Neural cell (in vitro differentiated cells): ENCODE measurements at regions not wholly inside any gene's neighbourhood (a gene's known extent, or its start where the extent isn't known, plus 50 kb on each side); places are given as distances from the start of the nearest gene placed in this dataset.

Source experiments
- H2AFZ ChIP-seq: fragments of 200-600, 300-800 bp; sonication (generic), shearing (Covaris generic); 2 replicates; pipeline ENCODE4 v1.6.0; 2014; ENCODE audit warnings: low read depth, mild to moderate bottlenecking, antibody characterized with exemption, low read length, moderate library complexity
- H3F3A ChIP-seq: fragments of 200-600 bp; shearing (Covaris generic); 2 replicates; pipeline ENCODE4 v1.6.1; 2016; ENCODE audit warnings: mild to moderate bottlenecking, moderate library complexity, mixed read lengths, antibody characterized with exemption, low read length; ENCODE audit not compliant: insufficient read depth, poor library complexity, severe bottlenecking
- H3K27ac ChIP-seq: fragments of 200-600, 300-800 bp; sonication (generic), shearing (Covaris generic); 2 replicates; pipeline ENCODE4 v1.5.1; 2014; ENCODE audit warnings: mild to moderate bottlenecking, low read length, moderate library complexity
- H3K27me3 ChIP-seq: fragments of 300-800, 200-600 bp; sonication (generic), shearing (Covaris generic); 2 replicates; pipeline ENCODE4 v1.6.0; 2014; ENCODE audit warnings: mild to moderate bottlenecking, low read depth, low read length, moderate library complexity; ENCODE audit not compliant: insufficient read depth
- H3K36me3 ChIP-seq: fragments of 300-800, 200-600 bp; sonication (generic), shearing (Covaris generic); 2 replicates; pipeline ENCODE4 v1.5.1; 2014; ENCODE audit warnings: mild to moderate bottlenecking, antibody characterized with exemption, low read length, moderate library complexity; ENCODE audit not compliant: insufficient read depth
- H3K4me2 ChIP-seq: fragments of 300-800, 200-600 bp; sonication (generic), shearing (Covaris generic); 2 replicates; pipeline ENCODE4 v1.6.0; 2014; ENCODE audit warnings: mild to moderate bottlenecking, low read length
- H3K4me3 ChIP-seq: fragments of 300-800, 200-600 bp; sonication (generic), shearing (Covaris generic); 2 replicates; pipeline ENCODE4 v1.5.1; 2014; ENCODE audit warnings: mild to moderate bottlenecking, low read length, moderate library complexity
- H3K79me2 ChIP-seq: fragments of 200-600 bp; shearing (Covaris generic); replicated peaks from 2 replicates; pipeline ENCODE4 v1.6.0; 2014; ENCODE audit warnings: mild to moderate bottlenecking, low read length, moderate library complexity; ENCODE audit not compliant: insufficient read depth
- H3K9ac ChIP-seq: fragments of 300-800, 200-600 bp; sonication (generic), shearing (Covaris generic); 2 replicates; pipeline ENCODE4 v1.6.1; 2016; ENCODE audit warnings: mild to moderate bottlenecking, low read length, mixed read lengths
- H3K9me2 ChIP-seq: fragments of 200-600 bp; shearing (Covaris generic); 2 replicates; pipeline ENCODE4 v1.6.1; 2016; ENCODE audit warnings: mild to moderate bottlenecking, low read length, mixed read lengths; ENCODE audit not compliant: insufficient read depth
- H3K9me3 ChIP-seq: fragments of 200-600, 300-800 bp; sonication (generic), shearing (Covaris generic); 2 replicates; pipeline ENCODE4 v1.6.1; 2016; ENCODE audit warnings: mild to moderate bottlenecking, mixed run types, low read length, moderate library complexity, mixed read lengths
- H4K20me1 ChIP-seq: fragments of 200-600 bp; shearing (Covaris generic); 2 replicates; pipeline ENCODE4 v1.6.1; 2016; ENCODE audit warnings: mild to moderate bottlenecking, mixed run types; ENCODE audit not compliant: insufficient read depth
- EP300 ChIP-seq: fragments of 450-650 bp; conservative IDR thresholded peaks from 2 replicates; pipeline ENCODE4 v1.6.1; 2014; ENCODE audit warnings: antibody characterized with exemption, mild to moderate bottlenecking, moderate library complexity; ENCODE audit not compliant: poor library complexity, severe bottlenecking
- EZH2 ChIP-seq: fragments of 200-600, 300-800 bp; shearing (Covaris generic), sonication (generic); IDR thresholded peaks from 2 replicates; pipeline ENCODE4 v1.6.1; 2014; ENCODE audit warnings: antibody characterized with exemption, low read length, borderline replicate concordance, mild to moderate bottlenecking; ENCODE audit not compliant: insufficient read depth, poor library complexity, severe bottlenecking
- MXI1 ChIP-seq: fragments of 450-650 bp; conservative IDR thresholded peaks from 2 replicates; pipeline ENCODE4 v1.6.1; 2014; ENCODE audit warnings: antibody characterized with exemption, mild to moderate bottlenecking; ENCODE audit not compliant: poor library complexity, severe bottlenecking
- POLR2AphosphoS5 ChIP-seq: IDR thresholded peaks from 2 replicates; pipeline ENCODE4 v1.6.1; 2012
- RAD21 ChIP-seq: fragments of 450-650 bp; conservative IDR thresholded peaks from 2 replicates; pipeline ENCODE4 v1.6.1; 2014; ENCODE audit warnings: antibody characterized with exemption, mild to moderate bottlenecking, moderate library complexity
- SMC3 ChIP-seq: fragments of 450-650 bp; conservative IDR thresholded peaks from 2 replicates; pipeline ENCODE4 v1.6.1; 2014; ENCODE audit warnings: antibody characterized with exemption, mild to moderate bottlenecking, moderate library complexity; ENCODE audit not compliant: poor library complexity
- TAF1 ChIP-seq: IDR thresholded peaks from 2 replicates; pipeline ENCODE4 v1.6.1; 2012; ENCODE audit warnings: low read depth
- TF ChIP-seq, protein P1 (sequence below): fragments of 450-650 bp; IDR thresholded peaks from 2 replicates; pipeline ENCODE4 v1.5.1; 2014; ENCODE audit warnings: antibody characterized with exemption, mild to moderate bottlenecking, moderate library complexity; ENCODE audit not compliant: poor library complexity, severe bottlenecking
- TF ChIP-seq, protein P2 (sequence below): IDR thresholded peaks from 2 replicates; pipeline ENCODE4 v1.6.1; 2012; ENCODE audit warnings: borderline replicate concordance

DNA sequence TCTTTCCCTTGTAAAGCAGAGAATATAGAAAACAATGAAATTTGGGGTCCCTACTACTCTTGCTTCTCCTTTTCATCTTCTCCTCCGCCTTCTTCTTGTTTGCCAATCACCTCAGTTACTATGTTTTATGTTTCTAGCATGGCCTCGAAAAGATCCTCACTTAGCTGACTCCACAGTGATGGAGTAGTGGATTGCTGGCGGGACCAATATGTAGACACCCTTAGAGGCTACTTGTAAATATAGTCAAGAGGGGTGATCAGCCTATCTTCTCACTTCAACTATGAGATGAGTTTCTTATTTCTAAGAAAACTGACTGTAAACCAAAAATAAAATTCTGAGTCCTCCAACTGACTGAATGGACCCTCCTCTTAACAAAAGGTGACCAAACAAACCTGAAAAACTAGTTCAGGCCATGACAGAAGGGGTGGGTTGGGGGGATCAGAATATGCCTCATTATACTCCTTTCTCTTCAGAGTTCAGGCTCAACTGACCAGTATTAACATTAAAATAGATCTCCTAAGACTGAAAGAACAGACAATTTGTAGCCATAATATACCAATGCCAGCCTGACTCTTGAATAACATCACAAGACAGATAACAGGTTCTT is 829.0 kb downstream of the TLE4 start:
- Histone ChIP-seq H3K9me3 (no peaks in the 10 kb centered on the region), H3K4me2 (no peak overlapping the region), H3K79me2 (no peaks in the 10 kb centered on the region), H3K36me3 (no peaks in the 10 kb centered on the region), H3K4me3 (no peak overlapping the region), H2AFZ (no peak overlapping the region), H3F3A (no peaks in the 10 kb centered on the region), H3K9ac (no peak overlapping the region), H3K9me2 (no peaks in the 10 kb centered on the region), H4K20me1 (no peaks in the 10 kb centered on the region), H3K27ac (no peak overlapping the region), H3K27me3 (no peaks in the 10 kb centered on the region)
- TF ChIP-seq TAF1 (no peak), MXI1 (no peak), SMC3 (no peak), EZH2 (no peak), RAD21 (no peak), EP300 (no peak), POLR2AphosphoS5 (no peak)
- TF ChIP-seq, protein P1, sequence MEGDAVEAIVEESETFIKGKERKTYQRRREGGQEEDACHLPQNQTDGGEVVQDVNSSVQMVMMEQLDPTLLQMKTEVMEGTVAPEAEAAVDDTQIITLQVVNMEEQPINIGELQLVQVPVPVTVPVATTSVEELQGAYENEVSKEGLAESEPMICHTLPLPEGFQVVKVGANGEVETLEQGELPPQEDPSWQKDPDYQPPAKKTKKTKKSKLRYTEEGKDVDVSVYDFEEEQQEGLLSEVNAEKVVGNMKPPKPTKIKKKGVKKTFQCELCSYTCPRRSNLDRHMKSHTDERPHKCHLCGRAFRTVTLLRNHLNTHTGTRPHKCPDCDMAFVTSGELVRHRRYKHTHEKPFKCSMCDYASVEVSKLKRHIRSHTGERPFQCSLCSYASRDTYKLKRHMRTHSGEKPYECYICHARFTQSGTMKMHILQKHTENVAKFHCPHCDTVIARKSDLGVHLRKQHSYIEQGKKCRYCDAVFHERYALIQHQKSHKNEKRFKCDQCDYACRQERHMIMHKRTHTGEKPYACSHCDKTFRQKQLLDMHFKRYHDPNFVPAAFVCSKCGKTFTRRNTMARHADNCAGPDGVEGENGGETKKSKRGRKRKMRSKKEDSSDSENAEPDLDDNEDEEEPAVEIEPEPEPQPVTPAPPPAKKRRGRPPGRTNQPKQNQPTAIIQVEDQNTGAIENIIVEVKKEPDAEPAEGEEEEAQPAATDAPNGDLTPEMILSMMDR: no peak
- TF ChIP-seq, protein P2, sequence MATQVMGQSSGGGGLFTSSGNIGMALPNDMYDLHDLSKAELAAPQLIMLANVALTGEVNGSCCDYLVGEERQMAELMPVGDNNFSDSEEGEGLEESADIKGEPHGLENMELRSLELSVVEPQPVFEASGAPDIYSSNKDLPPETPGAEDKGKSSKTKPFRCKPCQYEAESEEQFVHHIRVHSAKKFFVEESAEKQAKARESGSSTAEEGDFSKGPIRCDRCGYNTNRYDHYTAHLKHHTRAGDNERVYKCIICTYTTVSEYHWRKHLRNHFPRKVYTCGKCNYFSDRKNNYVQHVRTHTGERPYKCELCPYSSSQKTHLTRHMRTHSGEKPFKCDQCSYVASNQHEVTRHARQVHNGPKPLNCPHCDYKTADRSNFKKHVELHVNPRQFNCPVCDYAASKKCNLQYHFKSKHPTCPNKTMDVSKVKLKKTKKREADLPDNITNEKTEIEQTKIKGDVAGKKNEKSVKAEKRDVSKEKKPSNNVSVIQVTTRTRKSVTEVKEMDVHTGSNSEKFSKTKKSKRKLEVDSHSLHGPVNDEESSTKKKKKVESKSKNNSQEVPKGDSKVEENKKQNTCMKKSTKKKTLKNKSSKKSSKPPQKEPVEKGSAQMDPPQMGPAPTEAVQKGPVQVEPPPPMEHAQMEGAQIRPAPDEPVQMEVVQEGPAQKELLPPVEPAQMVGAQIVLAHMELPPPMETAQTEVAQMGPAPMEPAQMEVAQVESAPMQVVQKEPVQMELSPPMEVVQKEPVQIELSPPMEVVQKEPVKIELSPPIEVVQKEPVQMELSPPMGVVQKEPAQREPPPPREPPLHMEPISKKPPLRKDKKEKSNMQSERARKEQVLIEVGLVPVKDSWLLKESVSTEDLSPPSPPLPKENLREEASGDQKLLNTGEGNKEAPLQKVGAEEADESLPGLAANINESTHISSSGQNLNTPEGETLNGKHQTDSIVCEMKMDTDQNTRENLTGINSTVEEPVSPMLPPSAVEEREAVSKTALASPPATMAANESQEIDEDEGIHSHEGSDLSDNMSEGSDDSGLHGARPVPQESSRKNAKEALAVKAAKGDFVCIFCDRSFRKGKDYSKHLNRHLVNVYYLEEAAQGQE: no peak

- Histone ChIP-seq H3K4me2 (no peak overlapping the region), H3K36me3 (no peaks in the 10 kb centered on the region), H4K20me1 (no peaks in the 10 kb centered on the region), H3F3A (no peaks in the 10 kb centered on the region), H3K79me2 (no peaks in the 10 kb centered on the region), H2AFZ (no peak overlapping the region), H3K4me3 (no peak overlapping the region), H3K9ac (no peak overlapping the region), H3K27me3 (no peaks in the 10 kb centered on the region), H3K27ac (no peak overlapping the region), H3K9me3 (no peaks in the 10 kb centered on the region), H3K9me2 (no peaks in the 10 kb centered on the region)
- TF ChIP-seq, protein P2: no peak
- TF ChIP-seq RAD21 (no peak), EP300 (no peak)
- TF ChIP-seq, protein P1: no peak
These were observed 827.8 kb downstream of the TLE4 start for GRCh38 chr9:80399606-80400005.
